C4-2B (cell line): ENCODE measurements at regions not wholly inside any gene's neighbourhood (a gene's known extent, or its start where the extent isn't known, plus 50 kb on each side); places are given as distances from the start of the nearest gene placed in this dataset.

ENCODE experiments used
- CTCF ChIP-seq: fragments of 450-650 bp; conservative IDR thresholded peaks from 2 replicates; pipeline ENCODE4 v1.5.1; 2017; ENCODE audit warnings: mild to moderate bottlenecking
- ZFX ChIP-seq: fragments of 450-650 bp; IDR thresholded peaks from 2 replicates; pipeline ENCODE4 v1.6.1; 2017

- TF ChIP-seq CTCF (no peak), ZFX (no peak)
These were observed 284.1 kb upstream of the SLITRK2 start for GRCh38 chrX:145533534-145533933.
